Memory B cell (primary cell): ENCODE measurements at regions not wholly inside any gene's neighbourhood (a gene's known extent, or its start where the extent isn't known, plus 50 kb on each side); places are given as distances from the start of the nearest gene placed in this dataset.

ENCODE experiments used
- ATAC-seq: fragments of 150-1000 bp; cut with Tn5 transposase; 2 replicates; pipeline ENCODE4 v1.10.0; 2021; ENCODE audit warnings: low read depth, mild to moderate bottlenecking, moderate library complexity
- DNase-seq, 2 donors: peaks; one replicate each; pipeline ENCODE4 v3.0.0; 2022; ENCODE audit warnings: low spot score in 2 of 2
- H3K27ac Mint-ChIP-seq: one replicate; pipeline ENCODE4 v1.8.0; 2022; ENCODE audit warnings: mild to moderate bottlenecking, moderate library complexity, mixed read lengths
- H3K27me3 Mint-ChIP-seq: one replicate; pipeline ENCODE4 v1.8.0; 2022; ENCODE audit warnings: mixed read lengths
- H3K36me3 Mint-ChIP-seq: one replicate; pipeline ENCODE4 v1.8.0; 2022; ENCODE audit warnings: mild to moderate bottlenecking, mixed read lengths
- H3K4me1 Mint-ChIP-seq: one replicate; pipeline ENCODE4 v1.8.0; 2022; ENCODE audit warnings: mixed read lengths
- H3K4me3 Mint-ChIP-seq: one replicate; pipeline ENCODE4 v1.8.0; 2022; ENCODE audit warnings: mild to moderate bottlenecking, moderate library complexity, mixed read lengths
- H3K9me3 Mint-ChIP-seq: one replicate; pipeline ENCODE4 v1.8.0; 2022; ENCODE audit warnings: mixed read lengths

GRCh38 chr6:91678679-91679446, 1092.0 kb upstream of the MAP3K7 start:
- DNase-seq, result no peak
- Mint-ChIP-seq H3K27me3 (no peaks in the 10 kb centered on the region), H3K4me3 (no peak overlapping the region), H3K4me1 (no peaks in the 10 kb centered on the region), H3K36me3 (no peaks in the 10 kb centered on the region), H3K9me3 (peaks cover 7% of the 10 kb centered on the region), H3K27ac (no peak overlapping the region)
- no peak for ATAC-seq

- DNase-seq (no peak), ATAC-seq (no peak)
- peaks cover 1% of the 10 kb centered on the region for H3K9me3 Mint-ChIP-seq
- H3K27me3 Mint-ChIP-seq, result no peaks in the 10 kb centered on the region
- no peaks in the 10 kb centered on the region for H3K36me3 Mint-ChIP-seq
- H3K4me1 Mint-ChIP-seq, result no peaks in the 10 kb centered on the region
- H3K4me3 Mint-ChIP-seq, result no peak overlapping the region
- no peak overlapping the region for H3K27ac Mint-ChIP-seq
Observed at GRCh38 chr6:91672201-91672600, 1085.3 kb upstream of the MAP3K7 start.

GRCh38 chr6:91669871-91670268, 1083.0 kb upstream of the MAP3K7 start:
- ATAC-seq (no peak), DNase-seq (no peak)
- H3K9me3 Mint-ChIP-seq, result no peaks in the 10 kb centered on the region
- no peak overlapping the region for H3K4me3 Mint-ChIP-seq
- no peak overlapping the region for H3K27ac Mint-ChIP-seq
- H3K36me3 Mint-ChIP-seq, result no peaks in the 10 kb centered on the region
- no peaks in the 10 kb centered on the region for H3K4me1 Mint-ChIP-seq
- no peaks in the 10 kb centered on the region for H3K27me3 Mint-ChIP-seq

DNA sequence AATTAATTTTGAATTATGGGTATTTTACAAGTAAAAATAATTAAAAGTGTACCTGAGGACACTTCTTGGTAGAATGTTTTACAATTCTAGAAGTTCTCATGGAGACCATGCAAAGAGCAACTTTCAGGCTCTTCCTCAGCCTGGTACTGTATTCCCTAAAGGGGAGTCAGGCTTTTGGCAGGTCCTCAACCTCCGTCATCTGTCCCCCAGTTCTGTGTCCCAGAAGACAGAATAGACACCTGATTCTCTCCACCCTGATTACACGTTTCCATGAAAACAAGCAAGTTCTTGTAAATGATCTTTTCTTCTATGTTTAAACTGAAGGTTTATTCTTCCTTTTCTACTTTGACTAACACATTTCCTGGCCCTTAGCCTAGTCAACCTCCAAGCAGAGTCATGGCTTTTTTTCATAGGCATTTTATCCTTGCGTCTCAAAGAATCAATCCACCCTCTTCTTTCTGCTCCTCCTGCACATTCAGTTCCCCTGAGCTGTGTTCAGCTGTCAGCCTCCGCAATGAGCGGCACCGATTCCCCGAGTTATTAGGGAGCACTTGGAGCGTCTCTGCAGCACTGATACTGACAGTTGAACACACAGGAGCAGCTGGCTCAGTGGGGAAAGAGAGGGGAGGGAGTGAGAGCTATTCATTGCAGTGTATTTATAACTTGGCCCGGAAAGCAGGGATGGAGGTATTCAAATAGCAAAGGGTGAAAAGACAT, 1082.4 kb upstream of the MAP3K7 start:
- H3K36me3 Mint-ChIP-seq, result no peaks in the 10 kb centered on the region
- no peaks in the 10 kb centered on the region for H3K4me1 Mint-ChIP-seq
- no peak overlapping the region for H3K4me3 Mint-ChIP-seq
- H3K27me3 Mint-ChIP-seq, result no peaks in the 10 kb centered on the region
- H3K27ac Mint-ChIP-seq, result no peak overlapping the region
- H3K9me3 Mint-ChIP-seq, result no peaks in the 10 kb centered on the region
- no peak for ATAC-seq
- DNase-seq, result no peak

DNA sequence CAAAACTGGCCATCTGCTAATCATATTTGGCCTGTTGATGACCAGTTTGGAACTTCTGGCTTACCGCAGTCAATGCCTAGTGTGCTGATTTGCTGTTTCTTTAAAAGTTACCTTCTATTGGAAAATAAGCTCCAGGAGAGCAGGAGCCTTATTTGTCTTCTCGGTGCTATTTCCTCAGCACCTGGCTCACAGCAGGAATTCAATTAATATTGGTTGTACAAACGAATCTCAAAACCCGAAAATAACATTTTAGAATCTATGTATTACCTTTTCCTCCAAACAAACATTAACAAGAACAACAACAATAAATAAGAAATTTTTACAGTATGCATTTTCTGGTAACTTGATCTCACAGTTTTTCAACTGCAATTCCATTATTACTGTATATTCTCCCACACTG, 1080.7 kb upstream of the MAP3K7 start:
- ATAC-seq (no peak), DNase-seq (no peak)
- Mint-ChIP-seq H3K36me3 (no peaks in the 10 kb centered on the region), H3K4me3 (no peak overlapping the region), H3K4me1 (no peaks in the 10 kb centered on the region), H3K9me3 (peaks cover 4% of the 10 kb centered on the region), H3K27ac (no peak overlapping the region), H3K27me3 (no peaks in the 10 kb centered on the region)

DNA sequence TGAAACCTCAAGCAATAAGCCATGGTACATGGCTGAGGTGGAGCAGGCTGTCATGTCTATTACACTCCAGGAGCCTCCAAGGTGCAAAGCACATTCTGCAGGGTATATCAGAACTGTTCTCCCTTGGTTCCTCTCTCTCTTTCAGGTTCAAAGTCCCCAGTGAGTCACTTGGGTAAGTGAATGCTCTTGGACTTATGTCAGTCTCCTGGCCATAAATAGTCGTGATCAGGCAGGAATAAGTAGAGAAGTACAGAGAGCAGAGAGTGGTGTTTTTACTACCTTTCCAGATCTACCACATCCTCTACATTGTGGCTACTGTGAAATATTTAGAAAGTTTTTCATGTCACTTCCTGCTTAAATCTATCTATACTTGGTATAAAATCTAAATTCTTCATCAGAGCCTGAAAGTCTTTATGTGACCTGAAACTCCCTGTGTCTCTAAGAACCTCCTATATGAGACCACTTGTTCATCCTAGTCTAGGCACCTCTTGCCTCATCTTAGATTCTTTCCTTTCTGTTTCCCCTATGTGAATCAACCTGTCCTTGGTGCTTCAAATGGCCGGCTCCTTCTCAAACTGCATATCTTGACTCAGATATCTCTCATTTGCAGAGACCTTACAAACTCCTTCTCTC, 1077.6 kb upstream of the MAP3K7 start:
- Mint-ChIP-seq H3K4me1 (no peaks in the 10 kb centered on the region), H3K27me3 (no peaks in the 10 kb centered on the region), H3K9me3 (peaks cover 4% of the 10 kb centered on the region), H3K27ac (no peak overlapping the region), H3K4me3 (no peak overlapping the region), H3K36me3 (no peaks in the 10 kb centered on the region)
- DNase-seq (no peak), ATAC-seq (no peak)

DNA sequence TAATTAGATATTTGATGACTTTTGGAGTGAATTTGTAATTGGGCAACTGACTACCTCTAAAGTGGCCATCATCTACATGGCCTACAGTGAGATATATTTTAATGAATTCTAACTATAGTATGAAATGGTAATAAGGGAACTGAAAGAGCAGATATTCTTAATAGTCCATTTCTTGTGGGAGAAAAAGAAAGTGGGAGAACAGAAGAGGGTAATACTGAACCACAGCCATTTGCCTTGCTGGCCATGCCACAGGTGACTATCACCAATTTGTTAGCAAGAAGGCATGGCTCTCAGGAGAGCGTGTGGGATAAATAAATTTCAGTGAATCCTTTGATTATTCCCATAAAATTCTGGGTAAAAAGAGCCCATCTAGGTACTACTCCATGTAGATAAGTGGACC, 1074.0 kb upstream of the MAP3K7 start:
- no peak for ATAC-seq
- H3K36me3 Mint-ChIP-seq, result no peaks in the 10 kb centered on the region
- DNase-seq, result no peak
- H3K27ac Mint-ChIP-seq, result no peak overlapping the region
- no peak overlapping the region for H3K4me3 Mint-ChIP-seq
- H3K27me3 Mint-ChIP-seq, result no peaks in the 10 kb centered on the region
- no peaks in the 10 kb centered on the region for H3K4me1 Mint-ChIP-seq
- H3K9me3 Mint-ChIP-seq, result peaks cover 4% of the 10 kb centered on the region

GRCh38 chr6:91659891-91660290, 1073.0 kb upstream of the MAP3K7 start:
- no peak overlapping the region for H3K27ac Mint-ChIP-seq
- no peaks in the 10 kb centered on the region for H3K4me1 Mint-ChIP-seq
- no peaks in the 10 kb centered on the region for H3K36me3 Mint-ChIP-seq
- no peaks in the 10 kb centered on the region for H3K27me3 Mint-ChIP-seq
- peaks cover 8% of the 10 kb centered on the region for H3K9me3 Mint-ChIP-seq
- no peak overlapping the region for H3K4me3 Mint-ChIP-seq
- DNase-seq (no peak), ATAC-seq (no peak)

DNA sequence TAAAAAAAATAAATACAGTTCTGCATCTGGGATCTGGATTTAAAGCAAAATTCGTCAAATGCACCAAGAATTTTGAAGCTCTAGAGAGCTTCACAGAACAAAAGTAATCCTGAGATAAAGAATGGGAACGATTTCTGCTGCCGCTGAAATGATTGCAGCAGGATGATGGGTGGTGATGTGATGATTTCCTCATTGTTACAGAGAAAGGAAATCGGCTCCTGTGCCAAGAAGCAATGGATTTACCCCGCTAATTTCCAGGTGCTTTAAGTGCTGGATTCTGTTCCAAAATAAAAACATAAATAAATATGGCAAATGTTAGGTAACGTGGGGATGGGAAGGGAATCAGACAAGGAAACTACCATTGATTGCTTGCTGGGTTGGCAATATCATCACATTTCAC, 1067.9 kb upstream of the MAP3K7 start:
- no peak overlapping the region for H3K27ac Mint-ChIP-seq
- no peaks in the 10 kb centered on the region for H3K27me3 Mint-ChIP-seq
- ATAC-seq, result no peak
- no peak for DNase-seq
- H3K4me1 Mint-ChIP-seq, result no peaks in the 10 kb centered on the region
- H3K4me3 Mint-ChIP-seq, result no peak overlapping the region
- peaks cover 4% of the 10 kb centered on the region for H3K9me3 Mint-ChIP-seq
- H3K36me3 Mint-ChIP-seq, result no peaks in the 10 kb centered on the region

GRCh38 chr6:91654357-91654756, 1067.5 kb upstream of the MAP3K7 start:
- H3K4me3 Mint-ChIP-seq, result no peak overlapping the region
- H3K4me1 Mint-ChIP-seq, result no peaks in the 10 kb centered on the region
- no peaks in the 10 kb centered on the region for H3K36me3 Mint-ChIP-seq
- DNase-seq (no peak), ATAC-seq (no peak)
- peaks cover 4% of the 10 kb centered on the region for H3K9me3 Mint-ChIP-seq
- H3K27ac Mint-ChIP-seq, result no peak overlapping the region
- H3K27me3 Mint-ChIP-seq, result no peaks in the 10 kb centered on the region

- Mint-ChIP-seq H3K27ac (no peak overlapping the region), H3K4me3 (no peak overlapping the region), H3K4me1 (no peaks in the 10 kb centered on the region), H3K9me3 (peaks cover 4% of the 10 kb centered on the region), H3K27me3 (no peaks in the 10 kb centered on the region), H3K36me3 (no peaks in the 10 kb centered on the region)
- DNase-seq (no peak), ATAC-seq (no peak)
Observed at GRCh38 chr6:91653895-91654294, 1067.0 kb upstream of the MAP3K7 start.

- Mint-ChIP-seq H3K36me3 (no peaks in the 10 kb centered on the region), H3K9me3 (peaks cover 4% of the 10 kb centered on the region), H3K27ac (no peak overlapping the region), H3K4me1 (no peaks in the 10 kb centered on the region), H3K4me3 (no peak overlapping the region), H3K27me3 (no peaks in the 10 kb centered on the region)
- DNase-seq (no peak), ATAC-seq (no peak)
Observed at GRCh38 chr6:91653076-91653723, 1066.3 kb upstream of the MAP3K7 start.

GRCh38 chr6:91646649-91647048, 1059.8 kb upstream of the MAP3K7 start:
- no peak overlapping the region for H3K27ac Mint-ChIP-seq
- H3K4me3 Mint-ChIP-seq, result no peak overlapping the region
- no peak for DNase-seq
- no peaks in the 10 kb centered on the region for H3K36me3 Mint-ChIP-seq
- H3K4me1 Mint-ChIP-seq, result no peaks in the 10 kb centered on the region
- peaks cover under 1% of the 10 kb centered on the region for H3K9me3 Mint-ChIP-seq
- no peaks in the 10 kb centered on the region for H3K27me3 Mint-ChIP-seq
- no peak for ATAC-seq

DNA sequence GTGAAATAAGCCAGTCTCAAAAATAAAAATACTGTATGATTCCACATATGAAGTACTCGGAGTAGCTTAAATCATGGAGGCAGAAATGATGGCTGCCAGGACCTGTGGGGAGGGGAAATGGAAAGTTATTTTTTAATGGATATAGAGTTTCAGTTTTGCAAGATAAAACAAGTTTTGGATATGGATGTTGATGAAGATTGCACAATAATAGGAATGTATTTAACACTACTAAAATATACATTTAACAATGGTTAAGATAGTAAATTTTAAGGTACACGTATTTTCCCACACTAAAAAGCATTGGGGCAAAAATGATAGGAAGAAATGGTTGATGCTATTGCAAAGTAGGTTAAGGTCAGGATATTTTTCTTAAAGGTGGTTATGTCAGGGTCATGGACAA, 1058.9 kb upstream of the MAP3K7 start:
- Mint-ChIP-seq H3K27me3 (no peaks in the 10 kb centered on the region), H3K36me3 (no peaks in the 10 kb centered on the region), H3K27ac (no peak overlapping the region), H3K4me1 (no peaks in the 10 kb centered on the region), H3K4me3 (no peak overlapping the region), H3K9me3 (peaks cover 2% of the 10 kb centered on the region)
- no peak for DNase-seq
- ATAC-seq, result no peak
